Left renal pelvis (tissue), 4 donors: ENCODE measurements at regions not wholly inside any gene's neighbourhood (a gene's known extent, or its start where the extent isn't known, plus 50 kb on each side); places are given as distances from the start of the nearest gene placed in this dataset.
"Not testable (repeated sequence)": the region's sequence is repeated elsewhere in the genome, so short reads cannot be mapped to it uniquely, and the experiment has no call there.

Experiments used
- DNase-seq, 4 donors: peaks; one replicate each; pipeline ENCODE4 v3.0.0-alpha.2; 2013; ENCODE audit warnings: low read depth in 4 of 4, low spot score in 3 of 4

DNA sequence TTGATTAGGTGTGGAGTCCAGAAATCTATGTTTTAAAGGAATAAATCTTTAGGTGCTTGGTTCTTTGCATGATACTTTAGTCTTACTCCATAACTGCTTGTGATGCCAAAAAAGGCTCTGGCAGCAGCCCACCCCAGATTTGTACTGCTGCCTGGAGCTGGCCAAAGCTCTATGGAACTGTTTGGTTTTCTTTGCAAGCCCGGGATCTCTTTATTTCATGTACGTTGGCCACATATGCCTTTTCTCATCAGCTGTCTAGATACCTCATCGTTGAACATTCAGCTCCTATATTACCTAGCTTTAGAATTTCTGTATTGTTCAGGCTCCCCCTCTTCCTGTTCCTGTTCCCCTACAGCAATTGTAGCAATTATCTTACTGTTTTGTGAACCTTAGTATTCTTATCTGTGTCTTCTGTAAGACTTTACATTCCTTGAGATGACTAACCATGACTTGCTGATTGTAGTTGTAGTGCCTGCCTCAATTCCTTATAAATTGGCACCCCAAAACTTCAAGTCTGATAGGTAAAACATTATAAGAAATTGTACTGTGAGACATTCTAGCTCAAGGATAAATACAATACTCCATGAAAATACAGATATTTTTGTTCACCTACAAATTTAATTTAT lies 199.4 kb upstream of the GPRIN3 start:
- DNase-seq = no peak

DNA sequence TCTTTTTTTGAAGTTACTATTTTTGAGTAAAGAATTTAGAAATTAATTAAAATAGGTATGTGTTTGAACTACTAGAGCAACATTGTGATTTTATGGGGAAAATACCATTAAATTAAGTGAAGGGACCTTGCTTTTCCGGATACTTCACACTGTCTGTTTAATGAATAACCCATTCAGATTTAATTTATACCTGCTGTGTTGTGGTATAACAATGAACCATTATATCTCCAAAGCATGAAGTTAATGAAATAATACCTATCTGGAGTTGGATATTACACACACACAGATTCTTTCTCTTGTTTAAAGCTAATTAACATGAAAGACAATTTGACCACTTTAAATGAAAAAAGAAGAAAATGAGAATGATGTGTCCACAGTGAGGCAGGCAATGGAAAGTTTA lies 195.0 kb upstream of the GPRIN3 start:
- no peak for DNase-seq

GRCh38 chr4:89497517-89498308 lies 190.1 kb upstream of the GPRIN3 start:
- DNase-seq = no peak

DNA sequence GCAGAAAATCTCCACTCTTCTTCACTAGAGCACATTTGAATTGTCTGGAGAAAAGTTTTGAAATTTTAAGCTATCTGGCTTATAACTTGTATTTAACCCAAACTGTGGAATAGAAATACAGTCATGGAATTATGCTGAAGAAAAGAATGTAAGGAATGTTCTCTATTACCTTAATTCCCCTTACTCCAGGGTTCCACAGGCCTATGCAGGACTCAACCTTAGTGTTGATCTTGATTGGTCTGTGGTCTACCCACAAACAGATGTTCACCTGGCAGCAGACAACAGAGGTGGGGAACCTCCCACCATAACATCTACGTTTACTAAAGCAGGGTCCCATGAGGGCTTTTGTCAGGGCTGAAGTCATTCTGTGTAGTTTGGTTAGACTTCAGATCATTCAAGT lies 189.3 kb upstream of the GPRIN3 start:
- no peak for DNase-seq

- no peak for DNase-seq
These were observed 185.8 kb upstream of the GPRIN3 start for GRCh38 chr4:89493367-89493766.

DNA sequence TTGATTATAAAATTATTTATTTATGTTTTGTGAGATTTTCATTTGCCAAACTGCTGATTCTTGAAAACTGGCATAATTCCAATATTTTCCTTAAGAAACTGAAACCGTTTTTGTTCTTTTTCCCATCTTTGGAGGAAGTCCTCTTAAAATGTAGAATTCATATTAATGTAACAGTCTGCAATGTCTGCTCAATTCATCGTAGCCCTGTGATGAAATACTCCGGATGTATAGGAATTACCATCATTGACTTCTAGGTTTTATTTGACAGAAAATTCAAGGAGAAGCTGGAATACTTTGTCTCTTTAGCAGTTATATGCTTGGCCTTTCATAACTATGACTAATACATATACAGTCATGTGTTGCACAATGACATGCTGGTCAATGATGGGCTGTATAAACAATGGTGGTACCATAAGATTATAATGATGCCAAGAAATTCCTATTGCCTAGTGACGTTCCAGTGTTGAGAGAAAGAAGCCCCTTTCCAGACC lies 185.0 kb upstream of the GPRIN3 start:
- no peak for DNase-seq

DNA sequence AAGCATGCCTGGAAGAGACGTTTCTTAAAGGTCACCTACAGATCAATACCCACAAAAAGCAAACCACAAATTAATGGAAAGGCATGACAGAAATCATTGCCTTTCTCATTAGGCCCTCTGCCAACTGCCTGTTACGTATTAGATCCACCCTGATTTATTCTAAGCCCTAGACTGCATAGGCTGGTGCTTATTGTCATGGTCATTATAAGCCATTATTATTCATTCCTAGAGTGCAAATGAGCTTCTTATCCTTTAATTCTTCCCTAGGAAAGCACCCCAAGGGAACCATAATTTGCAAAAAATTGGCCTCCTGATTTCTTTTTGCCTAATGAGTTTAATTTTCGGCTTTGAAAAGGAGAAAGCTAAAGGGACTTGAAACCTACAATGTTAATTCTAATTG lies 184.2 kb upstream of the GPRIN3 start:
- DNase-seq = no peak

GRCh38 chr4:89489921-89490431 lies 182.4 kb upstream of the GPRIN3 start:
- DNase-seq = not testable (repeated sequence)

- no peak for DNase-seq
These were observed 181.8 kb upstream of the GPRIN3 start for GRCh38 chr4:89489338-89489771.

DNA sequence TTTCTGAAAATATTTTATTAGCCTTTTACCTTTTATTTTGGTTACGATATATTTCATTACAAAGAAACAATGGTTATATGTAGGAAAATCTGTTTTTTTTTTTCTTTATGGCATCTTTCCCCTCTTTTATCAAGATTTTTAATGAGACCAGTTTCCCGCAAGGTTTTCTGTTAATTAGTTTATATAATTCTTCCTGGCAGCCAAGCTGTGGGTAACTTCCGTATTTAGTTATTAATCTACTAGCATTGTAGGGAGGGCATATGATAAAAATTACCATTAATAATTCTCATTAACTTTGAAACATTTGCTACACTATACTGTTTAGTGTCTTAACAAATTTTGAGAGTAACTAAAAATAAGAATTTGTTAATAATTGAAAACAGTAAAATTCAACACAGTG lies 181.1 kb upstream of the GPRIN3 start:
- no peak for DNase-seq

DNA sequence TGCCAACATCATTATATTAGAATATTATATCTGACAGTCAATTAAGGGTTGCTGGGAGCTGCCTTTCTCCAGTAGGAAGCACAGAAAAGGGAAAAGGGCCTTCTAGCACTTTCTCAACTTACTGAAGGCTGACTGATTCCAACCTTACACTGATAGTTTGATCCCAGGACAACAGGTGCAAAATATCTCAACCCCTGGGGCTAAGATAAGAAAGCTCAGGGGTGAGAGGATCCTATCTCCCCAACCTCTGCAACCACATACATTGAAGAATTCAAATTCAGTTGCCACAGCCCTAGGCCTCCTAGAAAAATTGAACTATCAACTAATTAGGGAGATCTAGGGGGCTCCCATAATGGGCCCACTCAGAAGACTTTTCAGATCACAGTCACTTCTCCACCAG lies 179.1 kb upstream of the GPRIN3 start:
- DNase-seq = no peak

GRCh38 chr4:89486042-89486441 lies 178.4 kb upstream of the GPRIN3 start:
- DNase-seq = no peak

DNA sequence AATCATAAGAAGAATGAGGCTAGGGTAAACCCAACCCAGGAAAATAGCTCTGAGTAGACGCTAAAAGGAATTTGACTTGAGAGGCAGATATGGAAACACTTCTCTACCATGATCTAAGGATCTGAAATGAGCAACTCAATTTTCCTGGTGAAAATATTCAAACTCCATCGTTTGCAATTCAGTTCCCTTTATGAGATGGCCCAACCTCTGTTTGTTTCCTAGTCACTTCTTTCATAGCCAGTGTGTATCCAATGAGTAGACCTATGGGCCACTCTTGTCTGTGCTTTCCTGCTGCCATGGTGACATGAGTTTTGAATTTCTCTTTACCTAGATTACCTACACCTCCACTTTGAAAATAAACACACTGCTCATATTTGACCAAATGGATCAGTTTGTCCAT lies 176.2 kb upstream of the GPRIN3 start:
- DNase-seq = no peak

- no peak for DNase-seq
These were observed 175.5 kb upstream of the GPRIN3 start for GRCh38 chr4:89482926-89483595.

GRCh38 chr4:89482251-89482650 lies 174.7 kb upstream of the GPRIN3 start:
- DNase-seq = no peak

- DNase-seq = no peak
These were observed 162.4 kb upstream of the GPRIN3 start for GRCh38 chr4:89469930-89470375.

GRCh38 chr4:89469516-89469915 lies 161.9 kb upstream of the GPRIN3 start:
- DNase-seq = no peak

GRCh38 chr4:89468602-89469001 lies 161.0 kb upstream of the GPRIN3 start:
- DNase-seq = no peak

- no peak for DNase-seq
These were observed 155.7 kb upstream of the GPRIN3 start for GRCh38 chr4:89463341-89463740.

DNA sequence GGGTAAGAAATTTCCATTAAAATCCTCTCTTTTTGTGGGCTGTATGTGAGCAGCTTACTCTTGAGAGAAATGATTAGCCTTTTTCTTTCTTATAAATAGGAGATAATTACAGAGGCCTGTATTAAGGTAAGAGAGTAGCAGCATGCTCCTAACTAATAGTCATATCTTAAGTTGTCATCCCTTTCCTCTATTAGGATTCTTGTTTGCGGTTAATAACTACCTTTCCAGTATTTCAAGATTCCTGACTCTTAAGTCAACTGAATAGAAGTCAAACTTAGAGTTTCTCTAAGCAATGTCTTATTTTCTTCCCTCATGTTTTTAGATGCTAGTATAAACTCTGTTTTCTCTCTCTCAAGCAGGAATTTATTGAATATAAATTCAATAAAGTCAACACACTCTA lies 139.9 kb upstream of the GPRIN3 start:
- no peak for DNase-seq

DNA sequence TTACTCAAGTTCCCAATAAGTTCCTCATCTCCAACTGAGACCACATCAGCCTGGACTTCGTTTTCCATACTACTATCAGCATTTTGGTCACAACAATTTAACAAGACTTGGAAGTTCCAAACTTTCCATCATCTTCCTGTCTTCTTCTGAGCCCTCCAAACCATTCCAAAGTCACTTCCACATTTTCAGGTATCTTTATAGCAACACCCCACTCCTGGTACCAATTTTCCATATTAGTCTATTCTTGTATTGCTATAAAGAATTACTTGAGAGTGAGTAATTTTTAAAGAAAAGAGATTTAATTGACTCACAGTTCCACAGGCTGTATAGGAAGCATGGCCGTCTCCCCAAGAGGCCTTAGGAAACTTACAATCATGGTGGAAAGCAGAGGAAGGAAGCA lies 138.6 kb upstream of the GPRIN3 start:
- DNase-seq = no peak
